Transverse colon (tissue), 3 donors: ENCODE measurements at regions not wholly inside any gene's neighbourhood (a gene's known extent, or its start where the extent isn't known, plus 50 kb on each side); places are given as distances from the start of the nearest gene placed in this dataset.

Experiments
- CTCF ChIP-seq, 5 experiments: fragments of 200-600 bp in 3 of 5; fragments of 450-650 bp in 2 of 5; sonication (generic) in 3 of 5; IDR thresholded peaks; 1 replicate in 2 of 5; 2 replicates in 3 of 5; pipeline ENCODE4 v1.5.1; 2016 to 2017; ENCODE audit warnings: antibody characterized with exemption in 5 of 5, inconsistent platforms in 3 of 5, mild to moderate bottlenecking in 2 of 5, moderate library complexity in 1 of 5
- POLR2A ChIP-seq: fragments of 450-650 bp; IDR thresholded peaks from one replicate; pipeline ENCODE4 v1.6.1; 2016; ENCODE audit warnings: antibody characterized with exemption, mild to moderate bottlenecking, moderate library complexity

DNA sequence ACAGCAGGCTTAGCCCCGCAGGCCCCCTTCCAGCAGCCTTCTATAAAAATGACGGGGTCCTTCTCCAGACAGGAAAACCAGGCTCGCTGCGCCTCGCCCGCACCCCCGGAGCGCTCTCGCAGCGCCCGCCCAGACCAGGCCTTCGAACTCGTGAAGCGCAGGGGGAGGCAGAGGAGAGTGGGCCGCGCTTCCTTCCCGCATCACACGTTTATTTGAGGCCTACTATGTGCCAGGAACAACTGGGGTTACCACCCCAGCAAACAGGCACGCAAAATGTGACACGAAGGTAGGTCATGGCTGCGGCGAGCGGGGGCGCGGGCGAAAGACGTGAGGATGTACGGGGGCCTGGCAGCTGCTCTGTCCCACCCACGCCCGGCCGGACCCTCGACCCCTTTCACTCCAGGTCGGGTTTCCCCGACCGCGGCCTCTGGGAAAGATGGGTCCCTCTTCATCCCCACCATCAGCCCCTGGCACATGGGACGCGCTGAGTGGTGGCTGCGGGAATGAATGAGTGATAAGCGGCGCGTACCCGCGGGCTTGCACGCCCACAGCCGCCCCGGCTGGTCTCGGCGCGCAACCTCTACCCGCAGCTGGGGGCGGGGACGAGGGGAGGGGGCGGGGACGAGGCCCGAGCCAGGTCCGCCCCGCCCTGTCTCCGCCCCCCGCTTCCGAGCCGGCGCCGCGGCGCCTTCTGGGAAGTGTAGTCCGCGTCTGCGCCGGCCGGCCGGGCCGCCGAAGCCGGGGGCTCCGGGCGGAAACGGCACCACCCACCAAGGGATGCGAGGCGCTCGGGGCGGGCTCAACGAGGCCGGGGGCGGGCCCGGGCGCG is 59.1 kb downstream of the ZNF467 start:
- TF ChIP-seq POLR2A (no peak), CTCF (IDR thresholded peaks at IDR 0.05) (no peak)
